Liver (tissue), 7 donors: ENCODE measurements at regions not wholly inside any gene's neighbourhood (a gene's known extent, or its start where the extent isn't known, plus 50 kb on each side); places are given as distances from the start of the nearest gene placed in this dataset.
"Not testable (repeated sequence)": the region's sequence is repeated elsewhere in the genome, so short reads cannot be mapped to it uniquely, and the experiment has no call there.

Experiments used
- DNase-seq: peaks from one replicate; pipeline ENCODE4 v3.0.0-alpha.2; 2017; ENCODE audit warnings: low spot score
- H3K27ac ChIP-seq, 2 donors: one replicate each; pipeline ENCODE4 v1.7.0; 2013; ENCODE audit warnings: inconsistent platforms in 2 of 2, low read length in 2 of 2, control low read depth in 1 of 2, low read depth in 1 of 2, mild to moderate bottlenecking in 1 of 2
- H3K27me3 ChIP-seq, 4 donors: one replicate each; pipeline versions ENCODE4 v1.6.1 to v1.7.0; 2013; ENCODE audit warnings: low read length in 3 of 4, inconsistent platforms in 1 of 4, mild to moderate bottlenecking in 1 of 4, moderate library complexity in 1 of 4; ENCODE audit not compliant: control insufficient read depth in 4 of 4, insufficient read depth in 4 of 4
- H3K36me3 ChIP-seq, 4 donors: one replicate each; pipeline versions ENCODE4 v1.6.1 to v1.7.0; 2013; ENCODE audit warnings: low read length in 3 of 4, mild to moderate bottlenecking in 3 of 4, low read depth in 1 of 4, moderate library complexity in 1 of 4; ENCODE audit not compliant: control insufficient read depth in 4 of 4, insufficient read depth in 3 of 4
- H3K4me1 ChIP-seq, 4 donors: one replicate each; pipeline versions ENCODE4 v1.6.1 to v1.7.0; 2013; ENCODE audit warnings: low read length in 3 of 4, mild to moderate bottlenecking in 3 of 4, moderate library complexity in 1 of 4; ENCODE audit not compliant: control insufficient read depth in 4 of 4, insufficient read depth in 4 of 4
- H3K4me3 ChIP-seq, 3 donors: one replicate each; pipeline versions ENCODE4 v1.6.1 to v1.7.0; 2013; ENCODE audit warnings: low read length in 3 of 3, control low read depth in 1 of 3, low read depth in 1 of 3, mild to moderate bottlenecking in 1 of 3
- H3K9ac ChIP-seq, 2 donors: one replicate each; pipeline ENCODE4 v1.7.0; 2013; ENCODE audit warnings: low read length in 2 of 2, mild to moderate bottlenecking in 2 of 2, moderate library complexity in 2 of 2, control low read depth in 1 of 2, low read depth in 1 of 2
- H3K9me3 ChIP-seq, 4 donors: one replicate each; pipeline versions ENCODE4 v1.6.1 to v1.7.0; 2013; ENCODE audit warnings: low read length in 3 of 4; ENCODE audit not compliant: control insufficient read depth in 4 of 4
- FOXA2 ChIP-seq: IDR thresholded peaks from 2 replicates; pipeline ENCODE4 v1.6.1; 2016; ENCODE audit warnings: antibody characterized with exemption
- HNF4A ChIP-seq, 2 donors: conservative IDR thresholded peaks; 2 replicates each; pipeline ENCODE4 v1.6.1; 2016; ENCODE audit warnings: antibody characterized with exemption in 2 of 2, mild to moderate bottlenecking in 2 of 2
- JUND ChIP-seq, 2 donors: IDR thresholded peaks; 2 replicates each; pipeline ENCODE4 v1.6.1; 2016; ENCODE audit warnings: antibody characterized with exemption in 2 of 2
- MAX ChIP-seq: IDR thresholded peaks from 2 replicates; pipeline ENCODE4 v1.6.1; 2016; ENCODE audit warnings: antibody characterized with exemption
- RAD21 ChIP-seq, 2 donors: IDR thresholded peaks; 2 replicates each; pipeline ENCODE4 v1.6.1; 2016; ENCODE audit warnings: antibody characterized with exemption in 2 of 2, mild to moderate bottlenecking in 2 of 2
- REST ChIP-seq: IDR thresholded peaks from 2 replicates; pipeline ENCODE4 v1.6.1; 2016; ENCODE audit warnings: antibody characterized with exemption, mild to moderate bottlenecking
- RXRA ChIP-seq, 2 donors: IDR thresholded peaks; 2 replicates each; pipeline ENCODE4 v1.6.1; 2017 to 2018; ENCODE audit warnings: antibody characterized with exemption in 2 of 2, mild to moderate bottlenecking in 1 of 2
- SP1 ChIP-seq: IDR thresholded peaks from 2 replicates; pipeline ENCODE4 v1.6.1; 2018; ENCODE audit warnings: antibody characterized with exemption, mild to moderate bottlenecking
- TAF1 ChIP-seq: conservative IDR thresholded peaks from 2 replicates; pipeline ENCODE4 v1.6.1; 2016; ENCODE audit warnings: antibody characterized with exemption, mild to moderate bottlenecking
- YY1 ChIP-seq: IDR thresholded peaks from 2 replicates; pipeline ENCODE4 v1.6.1; 2016; ENCODE audit warnings: antibody characterized with exemption, mild to moderate bottlenecking
- ZBTB33 ChIP-seq: IDR thresholded peaks from 2 replicates; pipeline ENCODE4 v1.6.1; 2016; ENCODE audit warnings: antibody characterized with exemption
- WGBS: extraction: QIAGEN DNeasy Blood & Tissue Kit; methylation state at CpG from one replicate; pipeline ENCODE4 v1.1.7; 2013; 5-methylcytosine and 5-hydroxymethylcytosine counted together
- donor health status: healthy.
- donor health status: healthy.
- donor health status: healthy.
- donor health status: healthy.

- Histone ChIP-seq H3K4me1 (peaks cover 2 to 21% (median 8%) of the 10 kb centered on the region in 4 donors), H3K9ac (peak overlapping the region in 1 of 2 donors; percentile 34), H3K27ac (peak overlapping the region; percentile 54 to 73)
- H3K4me3 ChIP-seq, H3K36me3 ChIP-seq, H3K9me3 ChIP-seq, H3K27me3 ChIP-seq, DNase-seq: not testable (repeated sequence)
- TF ChIP-seq RXRA (IDR thresholded peaks at IDR 0.05) (peak; percentile 85 to 87), ZBTB33 (peak; percentile 29), SP1 (peak; percentile 93), RAD21 (IDR thresholded peaks at IDR 0.05) (peak; percentile 35), JUND (IDR thresholded peaks at IDR 0.05) (peak in 1 of 2 donors; percentile 55), HNF4A (conservative IDR thresholded peaks at IDR 0.05) (peak; percentile 78 to 89), FOXA2 (peak; percentile 32), REST (peak; percentile 64), TAF1 (peak; percentile 43), MAX (peak; percentile 41), YY1 (peak; percentile 48)
- WGBS: 37% methylated on average over 2 of the region's 2 CpGs
These were observed 172.2 kb upstream of the KCTD7 start for GRCh38 chr7:66456431-66456830.

GRCh38 chr7:66458991-66459390 lies 169.7 kb upstream of the KCTD7 start:
- H3K27me3 ChIP-seq, H3K36me3 ChIP-seq, H3K9ac ChIP-seq, DNase-seq, H3K27ac ChIP-seq, H3K4me3 ChIP-seq, H3K9me3 ChIP-seq: not testable (repeated sequence)
- H3K4me1 ChIP-seq: peaks cover 2 to 12% (median 4%) of the 10 kb centered on the region in 4 donors
- 82% methylated on average over 5 of the region's 5 CpGs for WGBS

- not testable (repeated sequence) for H3K9me3 ChIP-seq, H3K36me3 ChIP-seq, H3K9ac ChIP-seq, H3K27ac ChIP-seq, DNase-seq, H3K4me3 ChIP-seq, H3K27me3 ChIP-seq
- H3K4me1 ChIP-seq: peaks cover 2 to 12% (median 4%) of the 10 kb centered on the region in 4 donors
- WGBS: 92% methylated on average over 5 of the region's 5 CpGs
These were observed 168.8 kb upstream of the KCTD7 start for GRCh38 chr7:66459783-66460413.
